ENCODE measurements at regions not wholly inside any gene's neighbourhood (a gene's known extent, or its start where the extent isn't known, plus 50 kb on each side); places are given as distances from the start of the nearest gene placed in this dataset.

- DNase-seq (ENCODE audit: insufficient read length) (no peak), FAIRE-seq (no peak)
- no peak for TF ChIP-seq POLR2A (IDR thresholded peaks at IDR 0.05; ENCODE audit: low read depth, low read length)
- no peak for TF ChIP-seq POLR2AphosphoS5 (IDR thresholded peaks at IDR 0.05; ENCODE audit: low read depth, low read length)
- no peak for TF ChIP-seq TAF1 (IDR thresholded peaks at IDR 0.05; ENCODE audit: borderline replicate concordance, low read depth, low read length)
These were observed 452.9 kb upstream of the PRMT6 start for GRCh38 chr1:106603616-106604015.

- DNase-seq (ENCODE audit: insufficient read length) (no peak), FAIRE-seq (no peak)
- TF ChIP-seq TAF1 (IDR thresholded peaks at IDR 0.05; ENCODE audit: borderline replicate concordance, low read depth, low read length), result no peak
- TF ChIP-seq POLR2A (IDR thresholded peaks at IDR 0.05; ENCODE audit: low read depth, low read length), result no peak
- TF ChIP-seq POLR2AphosphoS5 (IDR thresholded peaks at IDR 0.05; ENCODE audit: low read depth, low read length), result no peak
These were observed 447.6 kb upstream of the PRMT6 start for GRCh38 chr1:106608841-106609240.

DNA sequence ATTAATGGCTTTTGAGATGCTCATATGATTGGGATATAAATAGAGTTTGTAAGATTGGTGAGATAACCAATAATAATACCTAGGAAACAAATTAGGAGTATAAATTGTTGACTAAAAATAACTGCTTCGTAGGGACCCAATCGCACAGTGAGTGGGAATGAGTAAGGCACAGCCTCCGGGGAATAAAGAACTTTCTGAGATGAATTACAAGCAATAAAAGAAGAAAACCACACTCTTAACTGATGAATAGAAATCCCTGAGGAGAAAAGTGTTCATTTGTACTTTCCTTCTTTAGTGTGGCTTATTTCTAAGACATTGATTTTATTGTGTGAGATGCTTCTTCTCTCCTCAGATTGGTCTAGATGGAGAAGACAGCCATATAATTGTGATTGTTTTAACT is 443.4 kb upstream of the PRMT6 start:
- DNase-seq (ENCODE audit: insufficient read length) (no peak), FAIRE-seq (no peak)
- TF ChIP-seq POLR2A (IDR thresholded peaks at IDR 0.05; ENCODE audit: low read depth, low read length), result no peak
- TF ChIP-seq TAF1 (IDR thresholded peaks at IDR 0.05; ENCODE audit: borderline replicate concordance, low read depth, low read length), result no peak
- no peak for TF ChIP-seq POLR2AphosphoS5 (IDR thresholded peaks at IDR 0.05; ENCODE audit: low read depth, low read length)

DNA sequence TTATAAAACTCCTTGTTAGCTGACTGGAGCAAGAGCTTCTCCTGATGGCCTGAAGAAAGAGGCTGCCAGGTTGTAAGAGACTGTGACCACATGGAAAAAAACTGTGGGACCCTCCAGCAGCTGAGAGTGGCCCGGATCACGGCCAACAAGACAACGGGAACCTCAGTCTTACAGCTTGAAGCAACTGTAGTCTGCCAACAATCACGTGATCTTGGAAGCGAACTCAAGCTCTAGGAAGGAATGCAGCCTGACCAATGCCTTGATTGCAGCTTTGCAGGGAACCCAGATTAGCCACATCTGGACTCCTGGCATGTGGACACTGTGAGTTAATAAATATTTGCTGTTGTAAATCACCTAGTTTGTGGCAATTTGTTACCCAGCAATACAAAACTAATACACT is 442.6 kb upstream of the PRMT6 start:
- TF ChIP-seq TAF1 (IDR thresholded peaks at IDR 0.05; ENCODE audit: borderline replicate concordance, low read depth, low read length) (no peak), POLR2AphosphoS5 (IDR thresholded peaks at IDR 0.05; ENCODE audit: low read depth, low read length) (no peak), POLR2A (IDR thresholded peaks at IDR 0.05; ENCODE audit: low read depth, low read length) (no peak)
- DNase-seq (ENCODE audit: insufficient read length) (no peak), FAIRE-seq (no peak)

DNA sequence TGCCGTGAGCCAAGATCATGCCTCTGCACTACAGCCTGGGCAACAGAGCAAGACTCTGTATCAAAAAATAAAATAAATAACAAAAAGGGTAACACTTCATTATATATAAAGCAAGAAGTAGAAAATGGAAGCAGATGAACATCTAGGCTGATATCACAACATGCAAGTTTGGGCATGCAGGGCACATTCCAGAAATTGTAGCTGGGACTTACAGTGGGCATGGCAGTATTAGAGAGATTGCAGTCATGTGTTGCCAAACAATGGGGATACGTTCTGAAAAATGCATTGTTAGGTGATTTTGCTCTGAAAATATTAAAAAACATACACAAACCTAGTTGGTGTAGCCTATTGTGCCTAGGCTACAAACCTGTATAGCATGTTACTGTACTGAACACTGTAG is 441.0 kb upstream of the PRMT6 start:
- TF ChIP-seq POLR2AphosphoS5 (IDR thresholded peaks at IDR 0.05; ENCODE audit: low read depth, low read length), result no peak
- no peak for TF ChIP-seq TAF1 (IDR thresholded peaks at IDR 0.05; ENCODE audit: borderline replicate concordance, low read depth, low read length)
- TF ChIP-seq POLR2A (IDR thresholded peaks at IDR 0.05; ENCODE audit: low read depth, low read length), result no peak
- FAIRE-seq (no peak), DNase-seq (ENCODE audit: insufficient read length) (no peak)

DNA sequence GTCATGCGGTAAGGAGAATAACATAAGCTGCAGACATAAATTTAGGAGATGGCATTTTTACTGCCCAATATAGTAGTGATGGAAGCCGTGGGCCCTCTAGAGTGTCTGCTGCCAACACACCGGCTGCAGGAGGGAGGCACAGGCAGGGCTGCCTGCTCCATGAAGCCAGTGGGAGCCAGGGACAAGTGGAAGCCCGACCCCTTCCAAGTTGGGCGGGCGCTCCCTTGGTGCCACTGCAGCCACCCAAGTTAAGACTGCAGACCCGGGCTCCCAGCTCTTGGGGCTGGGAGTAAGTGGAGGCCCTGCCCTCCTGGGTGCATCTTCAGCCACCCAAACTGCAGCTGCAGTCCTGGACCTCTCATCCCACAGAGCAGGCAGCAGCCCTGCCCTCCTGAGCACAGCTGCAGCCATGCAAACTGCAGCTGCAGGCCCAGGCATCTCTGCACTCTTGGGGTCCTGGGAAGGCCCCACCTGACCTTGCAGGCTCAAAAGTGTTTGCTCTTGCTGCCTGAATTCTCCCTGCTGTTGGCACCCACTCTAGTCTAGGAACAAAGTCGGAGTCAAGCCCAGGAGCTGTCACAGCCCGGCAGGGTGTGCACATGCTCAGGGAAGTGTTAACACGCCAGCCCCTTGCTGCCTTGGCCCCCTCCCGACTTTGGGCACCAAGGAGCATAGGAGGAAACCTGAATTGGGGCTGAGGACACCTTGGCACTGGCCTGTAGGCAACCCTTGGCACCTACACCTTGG is 437.2 kb upstream of the PRMT6 start:
- FAIRE-seq (no peak), DNase-seq (ENCODE audit: insufficient read length) (no peak)
- no peak for TF ChIP-seq POLR2AphosphoS5 (IDR thresholded peaks at IDR 0.05; ENCODE audit: low read depth, low read length)
- TF ChIP-seq POLR2A (IDR thresholded peaks at IDR 0.05; ENCODE audit: low read depth, low read length), result no peak
- no peak for TF ChIP-seq TAF1 (IDR thresholded peaks at IDR 0.05; ENCODE audit: borderline replicate concordance, low read depth, low read length)

- TF ChIP-seq TAF1 (IDR thresholded peaks at IDR 0.05; ENCODE audit: borderline replicate concordance, low read depth, low read length), result no peak
- DNase-seq (ENCODE audit: insufficient read length) (no peak), FAIRE-seq (no peak)
These were observed 436.7 kb upstream of the PRMT6 start for GRCh38 chr1:106619827-106620134.

DNA sequence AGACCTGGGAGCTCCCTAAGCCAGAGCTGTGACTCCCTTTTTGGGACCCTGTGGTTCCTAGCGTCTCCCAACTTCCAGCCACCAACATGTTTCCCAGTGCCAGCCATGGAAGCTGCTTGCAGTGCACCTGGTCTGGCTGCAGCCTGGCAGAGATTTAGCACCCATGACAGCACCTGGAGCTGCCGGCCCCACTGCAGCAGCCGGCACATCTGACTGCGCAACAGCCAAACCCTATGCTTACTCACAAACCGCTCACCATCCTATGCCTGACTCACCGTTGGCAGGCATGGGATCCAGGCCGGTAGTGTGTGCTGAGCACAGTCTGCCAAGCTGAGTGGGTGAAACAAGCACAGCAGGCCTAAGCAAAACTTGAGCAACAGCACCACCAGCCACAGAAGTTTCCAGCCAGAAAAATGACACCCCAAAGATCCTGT is 435.9 kb upstream of the PRMT6 start:
- FAIRE-seq (no peak), DNase-seq (ENCODE audit: insufficient read length) (no peak)
- TF ChIP-seq TAF1 (IDR thresholded peaks at IDR 0.05; ENCODE audit: borderline replicate concordance, low read depth, low read length), result no peak
- TF ChIP-seq POLR2A (IDR thresholded peaks at IDR 0.05; ENCODE audit: low read depth, low read length), result no peak
- TF ChIP-seq POLR2AphosphoS5 (IDR thresholded peaks at IDR 0.05; ENCODE audit: low read depth, low read length), result no peak

DNA sequence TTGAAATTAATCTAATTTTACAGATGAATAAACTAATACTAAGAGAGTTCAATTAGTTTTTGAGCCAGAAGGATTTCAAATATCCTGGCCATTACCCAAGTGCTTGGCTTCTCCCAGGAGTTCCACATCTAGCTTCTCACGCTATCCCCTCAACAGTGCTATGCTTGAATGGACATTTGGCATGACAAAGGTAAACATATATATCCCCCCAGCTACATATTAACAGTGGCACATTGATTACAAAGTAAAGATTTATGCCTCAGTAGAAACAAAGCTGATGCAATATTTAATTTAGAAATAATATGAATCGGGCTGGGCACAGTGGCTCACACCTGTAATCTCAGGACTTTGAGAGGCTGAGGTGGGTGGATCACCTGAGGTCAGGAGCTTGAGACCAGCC is 434.6 kb upstream of the PRMT6 start:
- FAIRE-seq (no peak), DNase-seq (ENCODE audit: insufficient read length) (no peak)
- TF ChIP-seq TAF1 (IDR thresholded peaks at IDR 0.05; ENCODE audit: borderline replicate concordance, low read depth, low read length) (no peak), POLR2A (IDR thresholded peaks at IDR 0.05; ENCODE audit: low read depth, low read length) (no peak), POLR2AphosphoS5 (IDR thresholded peaks at IDR 0.05; ENCODE audit: low read depth, low read length) (no peak)

DNA sequence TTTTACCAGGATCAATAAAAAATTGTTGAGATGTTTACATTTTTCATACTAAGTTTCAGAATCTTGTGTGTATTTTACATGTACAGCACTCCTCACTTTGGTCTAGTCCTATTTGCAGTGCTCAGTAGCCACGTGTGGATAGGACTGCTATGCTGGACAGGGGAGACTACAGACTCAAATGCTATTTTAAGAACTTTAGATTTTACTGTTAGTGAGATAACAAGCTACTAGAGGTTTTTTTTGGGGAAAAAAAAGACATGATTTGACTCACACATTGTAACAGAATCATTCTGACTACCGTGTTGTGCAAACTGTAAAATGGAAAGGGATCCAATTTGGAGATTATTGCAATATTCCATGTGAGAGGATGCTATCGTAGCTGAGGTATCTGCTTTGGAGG is 418.9 kb upstream of the PRMT6 start:
- no peak for TF ChIP-seq TAF1 (IDR thresholded peaks at IDR 0.05; ENCODE audit: borderline replicate concordance, low read depth, low read length)
- TF ChIP-seq POLR2A (IDR thresholded peaks at IDR 0.05; ENCODE audit: low read depth, low read length), result no peak
- TF ChIP-seq POLR2AphosphoS5 (IDR thresholded peaks at IDR 0.05; ENCODE audit: low read depth, low read length), result no peak
- DNase-seq (ENCODE audit: insufficient read length) (no peak), FAIRE-seq (no peak)

- TF ChIP-seq TAF1 (IDR thresholded peaks at IDR 0.05; ENCODE audit: borderline replicate concordance, low read depth, low read length) (no peak), POLR2AphosphoS5 (IDR thresholded peaks at IDR 0.05; ENCODE audit: low read depth, low read length) (no peak), POLR2A (IDR thresholded peaks at IDR 0.05; ENCODE audit: low read depth, low read length) (no peak)
- no peak for FAIRE-seq
These were observed 410.2 kb upstream of the PRMT6 start for GRCh38 chr1:106646261-106646784.

DNA sequence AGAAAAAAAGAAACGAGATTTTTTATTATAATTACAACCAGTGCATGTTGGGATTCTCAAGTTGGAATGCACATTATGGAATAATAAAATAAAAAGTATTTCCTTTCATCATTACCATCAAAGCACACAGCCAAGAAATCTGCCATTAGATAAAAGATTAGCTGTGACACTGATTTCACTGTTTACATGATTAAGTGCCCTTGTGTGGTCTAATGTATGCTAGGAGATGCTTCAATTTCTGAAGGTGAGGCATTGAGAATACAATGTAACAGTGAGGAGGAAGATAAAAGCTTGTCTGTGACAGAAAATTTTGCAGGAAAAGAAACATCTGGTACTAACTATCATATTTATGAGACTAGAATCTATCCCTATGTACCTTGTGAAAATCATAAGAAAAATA is 409.7 kb upstream of the PRMT6 start:
- no peak for DNase-seq (ENCODE audit: insufficient read length)
- no peak for TF ChIP-seq TAF1 (IDR thresholded peaks at IDR 0.05; ENCODE audit: borderline replicate concordance, low read depth, low read length)
- TF ChIP-seq POLR2A (IDR thresholded peaks at IDR 0.05; ENCODE audit: low read depth, low read length), result no peak
- no peak for TF ChIP-seq POLR2AphosphoS5 (IDR thresholded peaks at IDR 0.05; ENCODE audit: low read depth, low read length)
- FAIRE-seq, result no peak

More at GRCh38 chr1:106646261-106646784, 410.2 kb upstream of the PRMT6 start:
- DNase-seq (ENCODE audit: insufficient read length), result no peak
